GM18502 (cell line): ENCODE measurements at regions not wholly inside any gene's neighbourhood (a gene's known extent, or its start where the extent isn't known, plus 50 kb on each side); places are given as distances from the start of the nearest gene placed in this dataset.

Experiments used
- ATAC-seq: cut with Tn5 transposase; IDR thresholded peaks from one replicate; pipeline ENCODE4 v1.9.1; 2021; ENCODE audit warnings: mild to moderate bottlenecking; ENCODE audit not compliant: unreplicated experiment, poor library complexity

- no peak for ATAC-seq
These were observed 568.0 kb downstream of the ANXA1 start for GRCh38 chr9:73719660-73720059.

- no peak for ATAC-seq
These were observed 568.9 kb downstream of the ANXA1 start for GRCh38 chr9:73720601-73721000.

GRCh38 chr9:73736270-73736669, 584.6 kb downstream of the ANXA1 start:
- no peak for ATAC-seq

- ATAC-seq: no peak
These were observed 587.3 kb downstream of the ANXA1 start for GRCh38 chr9:73738741-73739530.

GRCh38 chr9:73741316-73741715, 589.7 kb downstream of the ANXA1 start:
- no peak for ATAC-seq

- no peak for ATAC-seq
These were observed 590.7 kb downstream of the ANXA1 start for GRCh38 chr9:73742412-73742811.

GRCh38 chr9:73743826-73744225, 592.2 kb downstream of the ANXA1 start:
- ATAC-seq: no peak

- no peak for ATAC-seq
These were observed 593.9 kb downstream of the ANXA1 start for GRCh38 chr9:73745598-73745997.

GRCh38 chr9:73753171-73753570, 601.5 kb downstream of the ANXA1 start:
- ATAC-seq: no peak

- ATAC-seq: no peak
These were observed 610.2 kb downstream of the ANXA1 start for GRCh38 chr9:73761905-73762304.

GRCh38 chr9:73773896-73774295, 622.2 kb downstream of the ANXA1 start:
- no peak for ATAC-seq

- ATAC-seq: no peak
These were observed 624.1 kb downstream of the ANXA1 start for GRCh38 chr9:73775757-73776156.

- no peak for ATAC-seq
These were observed 629.3 kb downstream of the ANXA1 start for GRCh38 chr9:73780916-73781315.

GRCh38 chr9:73782166-73782565, 630.5 kb downstream of the ANXA1 start:
- no peak for ATAC-seq

GRCh38 chr9:73799446-73799845, 647.8 kb downstream of the ANXA1 start:
- no peak for ATAC-seq

- no peak for ATAC-seq
These were observed 653.4 kb downstream of the ANXA1 start for GRCh38 chr9:73805111-73805510.

- ATAC-seq: no peak
These were observed 654.3 kb downstream of the ANXA1 start for GRCh38 chr9:73805853-73806458.

- ATAC-seq: no peak
These were observed 655.2 kb downstream of the ANXA1 start for GRCh38 chr9:73806876-73807275.

- no peak for ATAC-seq
These were observed 656.3 kb downstream of the ANXA1 start for GRCh38 chr9:73807952-73808351.

- ATAC-seq: no peak
These were observed 659.0 kb downstream of the ANXA1 start for GRCh38 chr9:73810585-73811215.

GRCh38 chr9:73813546-73813945, 661.9 kb downstream of the ANXA1 start:
- no peak for ATAC-seq

GRCh38 chr9:73816905-73817304, 665.2 kb downstream of the ANXA1 start:
- no peak for ATAC-seq
